ENCODE measurements at regions not wholly inside any gene's neighbourhood (a gene's known extent, or its start where the extent isn't known, plus 50 kb on each side); places are given as distances from the start of the nearest gene placed in this dataset.

GRCh38 chr4:128481752-128482480, 194.3 kb upstream of the PGRMC2 start:
- no peak for ATAC-seq (ENCODE audit: low FRiP score)
- no peak for DNase-seq (ENCODE audit: low spot score)
- no peak for TF ChIP-seq CTCF (IDR thresholded peaks at IDR 0.05)

GRCh38 chr4:128480945-128481344, 193.3 kb upstream of the PGRMC2 start:
- TF ChIP-seq CTCF (IDR thresholded peaks at IDR 0.05) = no peak
- ATAC-seq (ENCODE audit: low FRiP score) = no peak

GRCh38 chr4:128477540-128477939, 189.9 kb upstream of the PGRMC2 start:
- TF ChIP-seq CTCF (IDR thresholded peaks at IDR 0.05) = no peak
- no peak for DNase-seq (ENCODE audit: low spot score)
- no peak for ATAC-seq (ENCODE audit: low FRiP score)

More at GRCh38 chr4:128480945-128481344, 193.3 kb upstream of the PGRMC2 start:
- DNase-seq (ENCODE audit: low spot score) = no peak

- DNase-seq (ENCODE audit: low spot score) = no peak
- no peak for TF ChIP-seq CTCF (IDR thresholded peaks at IDR 0.05)
- no peak for ATAC-seq (ENCODE audit: low FRiP score)
Observed at GRCh38 chr4:128475597-128475996, 188.0 kb upstream of the PGRMC2 start.

GRCh38 chr4:128471576-128471975, 184.0 kb upstream of the PGRMC2 start:
- TF ChIP-seq CTCF (IDR thresholded peaks at IDR 0.05) = no peak
- ATAC-seq (ENCODE audit: low FRiP score) (no peak), DNase-seq (ENCODE audit: low spot score) (no peak)

- no peak for TF ChIP-seq CTCF (IDR thresholded peaks at IDR 0.05)
- DNase-seq (ENCODE audit: low spot score) (no peak), ATAC-seq (ENCODE audit: low FRiP score) (no peak)
Observed at GRCh38 chr4:128470492-128471053, 183.0 kb upstream of the PGRMC2 start.

Data from omental fat pad (tissue), 3 donors.